H1 (cell line): ENCODE measurements at regions not wholly inside any gene's neighbourhood (a gene's known extent, or its start where the extent isn't known, plus 50 kb on each side); places are given as distances from the start of the nearest gene placed in this dataset.

Experiments used
- CTCF ChIA-PET: fragments of 300-600 bp; sonication (Branson Sonifier 250); formaldehyde crosslinking; loops from one replicate; lab custom pipeline; 2021; ENCODE audit not compliant: partially characterized antibody; lab: Charles Lee
- POLR2A ChIA-PET: fragments of 300-600 bp; sonication (Branson Sonifier 250); formaldehyde crosslinking; loops from one replicate; lab custom pipeline; 2021; ENCODE audit warnings: inconsistent platforms; ENCODE audit not compliant: partially characterized antibody; lab: Charles Lee
- DNase-seq, 2 experiments: peaks; one replicate each; pipeline versions ENCODE4 v3.0.0 to v3.0.0-alpha.2; 2010 to 2022; ENCODE audit warnings: low spot score in 2 of 2, low read depth in 1 of 2, mixed read lengths in 1 of 2
- FAIRE-seq: peaks from 2 replicates; lab custom pipeline; 2011; peaks lifted over from hg19 to GRCh38; lab: Jason Lieb, UNC
- H2AFZ ChIP-seq: 2 replicates; pipeline ENCODE4 v1.8.1; 2012; ENCODE audit warnings: low read length, inconsistent platforms
- H2AK5ac ChIP-seq: 2 replicates; pipeline ENCODE4 v1.6.1; 2013; ENCODE audit warnings: low read depth, low read length
- H2BK120ac ChIP-seq: replicated peaks from 2 replicates; pipeline ENCODE3; 2013; ENCODE audit warnings: low read depth, low read length, inconsistent platforms
- H2BK12ac ChIP-seq: 2 replicates; pipeline ENCODE4 v1.6.1; 2013; ENCODE audit warnings: low read depth, low read length
- H2BK15ac ChIP-seq: 2 replicates; pipeline ENCODE4 v1.6.1; 2013; ENCODE audit warnings: low read length
- H2BK20ac ChIP-seq: 2 replicates; pipeline ENCODE4 v1.6.1; 2013; ENCODE audit warnings: low read length
- H2BK5ac ChIP-seq: 2 replicates; pipeline ENCODE4 v1.6.1; 2013; ENCODE audit warnings: low read depth, low read length
- H3K14ac ChIP-seq: 2 replicates; pipeline ENCODE4 v1.6.1; 2013; ENCODE audit warnings: inconsistent platforms; ENCODE audit not compliant: insufficient read length
- H3K18ac ChIP-seq: 2 replicates; pipeline ENCODE4 v1.6.1; 2013; ENCODE audit warnings: low read length; ENCODE audit errors: extremely low read depth
- H3K23ac ChIP-seq: 2 replicates; pipeline ENCODE4 v1.6.1; 2013; ENCODE audit warnings: inconsistent platforms; ENCODE audit not compliant: insufficient read length
- H3K23me2 ChIP-seq: 2 replicates; pipeline ENCODE4 v1.6.1; 2013; ENCODE audit warnings: low read depth, low read length
- H3K27ac ChIP-seq: 2 replicates; pipeline ENCODE4 v1.6.1; 2011; ENCODE audit warnings: low read depth, low read length, inconsistent platforms
- H3K27me3 ChIP-seq, 4 experiments: replicated peaks in 1 of 4; 1 replicate in 1 of 4; 2 replicates in 3 of 4; pipeline versions ENCODE4 v1.6.1 to v1.8.1; 2011 to 2013; ENCODE audit warnings: low read length in 3 of 4, mild to moderate bottlenecking in 3 of 4, inconsistent platforms in 2 of 4, mixed read lengths in 2 of 4, moderate library complexity in 1 of 4; ENCODE audit not compliant: control insufficient read depth in 3 of 4, insufficient read depth in 3 of 4; ENCODE audit errors: extremely low read depth in 1 of 4
- H3K36me3 ChIP-seq, 4 experiments: 2 replicates each; pipeline versions ENCODE4 v1.6.1 to v1.8.1; 2011 to 2013; ENCODE audit warnings: mild to moderate bottlenecking in 4 of 4, low read length in 3 of 4, moderate library complexity in 2 of 4, control low read depth in 1 of 4, inconsistent platforms in 1 of 4; ENCODE audit not compliant: insufficient read depth in 4 of 4, control insufficient read depth in 2 of 4
- H3K4ac ChIP-seq: replicated peaks from 2 replicates; pipeline ENCODE3; 2013; ENCODE audit warnings: low read length, low read depth, mixed read lengths, inconsistent platforms; ENCODE audit not compliant: insufficient read length
- H3K4me1 ChIP-seq, 4 experiments: replicated peaks in 1 of 4; 1 replicate in 1 of 4; 2 replicates in 3 of 4; pipeline versions ENCODE4 v1.6.1 to v1.8.1; 2011 to 2013; ENCODE audit warnings: low read length in 3 of 4, inconsistent platforms in 2 of 4, mixed read lengths in 1 of 4; ENCODE audit not compliant: insufficient read depth in 4 of 4, control insufficient read depth in 3 of 4
- H3K4me2 ChIP-seq, 2 experiments: 2 replicates each; pipeline versions ENCODE4 v1.6.1 to v1.8.1; 2011 to 2013; ENCODE audit warnings: low read depth in 2 of 2, low read length in 2 of 2, control low read depth in 1 of 2, inconsistent platforms in 1 of 2, mild to moderate bottlenecking in 1 of 2; ENCODE audit not compliant: insufficient read depth in 1 of 2
- H3K4me3 ChIP-seq, 4 experiments: fragments of 200-600, 300-600 bp in 1 of 4; sonication (generic), shearing (Covaris generic), sonication (Bioruptor Twin) in 1 of 4; 2 replicates each; pipeline versions ENCODE4 v1.5.1 to v1.8.1; 2011 to 2016; ENCODE audit warnings: low read length in 4 of 4, low read depth in 3 of 4, control low read depth in 2 of 4, inconsistent platforms in 2 of 4, mild to moderate bottlenecking in 2 of 4, mixed read lengths in 1 of 4, moderate library complexity in 1 of 4; ENCODE audit not compliant: insufficient read depth in 2 of 4; ENCODE audit errors: extremely low read depth in 1 of 4
- H3K56ac ChIP-seq: replicated peaks from 2 replicates; pipeline ENCODE3; 2013; ENCODE audit warnings: low read depth, mild to moderate bottlenecking, mixed read lengths, low read length, inconsistent platforms; ENCODE audit not compliant: insufficient read length
- H3K79me1 ChIP-seq: 2 replicates; pipeline ENCODE4 v1.6.1; 2013; ENCODE audit warnings: low read depth, low read length, control low read depth
- H3K79me2 ChIP-seq, 2 experiments: 2 replicates each; pipeline versions ENCODE4 v1.6.1 to v1.8.1; 2012 to 2013; ENCODE audit warnings: low read length in 2 of 2, mild to moderate bottlenecking in 2 of 2, inconsistent platforms in 1 of 2; ENCODE audit not compliant: insufficient read depth in 2 of 2, control insufficient read depth in 1 of 2
- H3K9ac ChIP-seq, 4 experiments: replicated peaks in 1 of 4; 1 replicate in 1 of 4; 2 replicates in 3 of 4; pipeline versions ENCODE4 v1.6.1 to v1.8.1; 2011 to 2013; ENCODE audit warnings: low read depth in 3 of 4, low read length in 3 of 4, control low read depth in 2 of 4, mild to moderate bottlenecking in 2 of 4, moderate library complexity in 2 of 4, inconsistent platforms in 1 of 4; ENCODE audit errors: extremely low read depth in 1 of 4
- H3K9me3 ChIP-seq, 2 experiments: 2 replicates each; pipeline versions ENCODE4 v1.6.1 to v1.8.1; 2012 to 2013; ENCODE audit warnings: mild to moderate bottlenecking in 2 of 2, moderate library complexity in 2 of 2, control low read depth in 1 of 2, inconsistent platforms in 1 of 2, low read depth in 1 of 2, low read length in 1 of 2, mixed read lengths in 1 of 2; ENCODE audit not compliant: insufficient read depth in 2 of 2
- H4K20me1 ChIP-seq, 2 experiments: replicated peaks in 1 of 2; 2 replicates each; pipeline versions ENCODE3 to v1.8.1; 2011 to 2013; ENCODE audit warnings: inconsistent platforms in 2 of 2, low read length in 2 of 2, mild to moderate bottlenecking in 1 of 2; ENCODE audit not compliant: insufficient read depth in 2 of 2, control insufficient read depth in 1 of 2
- H4K5ac ChIP-seq: 2 replicates; pipeline ENCODE4 v1.6.1; 2013; ENCODE audit warnings: low read length, low read depth, mixed read lengths, inconsistent platforms; ENCODE audit not compliant: insufficient read length
- H4K8ac ChIP-seq: 2 replicates; pipeline ENCODE4 v1.8.0; 2013; ENCODE audit warnings: mild to moderate bottlenecking, moderate library complexity, low read length, inconsistent platforms; ENCODE audit not compliant: insufficient read depth; ENCODE audit errors: extremely low read depth
- H4K91ac ChIP-seq: replicated peaks from 2 replicates; pipeline ENCODE3; 2013; ENCODE audit warnings: low read length, mixed read lengths, inconsistent platforms; ENCODE audit not compliant: insufficient read length
- CBX5 ChIP-seq: fragments of 300-800, 300-1000 bp; sonication (generic); IDR thresholded peaks from 2 replicates; pipeline ENCODE4 v1.7.1; 2016; ENCODE audit warnings: antibody characterized with exemption, low read length, low read depth
- CHD1 ChIP-seq: IDR thresholded peaks from 2 replicates; pipeline ENCODE4 v1.6.1; 2012; ENCODE audit warnings: low read depth, low read length, improper control_type of control experiment
- NANOG ChIP-seq: IDR thresholded peaks from 2 replicates; pipeline ENCODE4 v1.6.1; 2011; ENCODE audit warnings: low read length, low read depth, mild to moderate bottlenecking, inconsistent platforms; ENCODE audit not compliant: insufficient read depth, poor library complexity, severe bottlenecking
- POU5F1 ChIP-seq: IDR thresholded peaks from 2 replicates; pipeline ENCODE4 v1.6.1; 2011; ENCODE audit warnings: low read depth, mild to moderate bottlenecking, low read length, moderate library complexity
- SIN3A ChIP-seq, 2 experiments: IDR thresholded peaks in 1 of 2; conservative IDR thresholded peaks in 1 of 2; 2 replicates each; pipeline ENCODE4 v1.6.1; 2011 to 2012; ENCODE audit warnings: low read length in 2 of 2, improper control_type of control experiment in 1 of 2, low read depth in 1 of 2, mild to moderate bottlenecking in 1 of 2
- SP2 ChIP-seq: IDR thresholded peaks from 2 replicates; pipeline ENCODE4 v1.6.1; 2012; ENCODE audit warnings: mild to moderate bottlenecking, low read length, inconsistent platforms
- SP4 ChIP-seq: IDR thresholded peaks from 2 replicates; pipeline ENCODE4 v1.6.1; 2012; ENCODE audit warnings: low read length, inconsistent platforms
- TAF1 ChIP-seq: IDR thresholded peaks from 2 replicates; pipeline ENCODE4 v1.6.1; 2011; ENCODE audit warnings: mild to moderate bottlenecking, low read depth, low read length
- TAF7 ChIP-seq: optimal IDR thresholded peaks from 2 replicates; pipeline ENCODE3; 2011; ENCODE audit warnings: low read depth, mild to moderate bottlenecking, inconsistent platforms, low read length, moderate library complexity, borderline replicate concordance
- WGBS, 2 experiments: shearing (Covaris generic) in 1 of 2; methylation state at CpG; one replicate each; pipeline versions ENCODE4 v1.1.6 to v1.1.7; 2013 to 2015; ENCODE audit warnings: low lambda C conversion rate in 2 of 2, mixed read lengths in 2 of 2, inconsistent platforms in 1 of 2, low coverage in 1 of 2, missing lambda C conversion rate in 1 of 2; ENCODE audit not compliant: insufficient replicate concordance in 2 of 2, insufficient coverage in 1 of 2, insufficient read length in 1 of 2; ENCODE audit errors: extremely low coverage in 1 of 2, missing lambda C conversion rate in 1 of 2; 5-methylcytosine and 5-hydroxymethylcytosine counted together

- Histone ChIP-seq H3K9me3 (no peaks in the 10 kb centered on the region), H3K4me2 (no peak overlapping the region), H3K23me2 (no peaks in the 10 kb centered on the region), H2BK5ac (no peak overlapping the region), H4K20me1 (no peaks in the 10 kb centered on the region), H3K27me3 (no peaks in the 10 kb centered on the region), H2BK120ac (no peak overlapping the region), H2BK15ac (no peak overlapping the region), H3K79me2 (no peaks in the 10 kb centered on the region), H3K9ac (no peak overlapping the region), H3K56ac (no peak overlapping the region), H3K27ac (no peak overlapping the region), H4K8ac (no peak overlapping the region), H3K4me1 (no peaks in the 10 kb centered on the region), H2BK20ac (no peak overlapping the region), H2AK5ac (no peak overlapping the region), H2BK12ac (no peak overlapping the region), H3K79me1 (no peaks in the 10 kb centered on the region), H3K23ac (no peak overlapping the region), H3K14ac (no peak overlapping the region), H3K4me3 (no peak overlapping the region), H4K91ac (no peak overlapping the region), H4K5ac (no peak overlapping the region), H3K18ac (no peak overlapping the region), H2AFZ (no peak overlapping the region), H3K36me3 (no peaks in the 10 kb centered on the region), H3K4ac (no peak overlapping the region)
- POLR2A ChIA-PET = no interaction called here
- no peak for TF ChIP-seq SIN3A (conservative IDR thresholded peaks at IDR 0.05 in 1 of 2, IDR thresholded peaks at IDR 0.05 in 1 of 2; ENCODE audit: low read depth in 1 of 2, low read length in 2 of 2)
- no peak for TF ChIP-seq SP2
- no peak for TF ChIP-seq NANOG
- TF ChIP-seq TAF7 = no peak
- TF ChIP-seq POU5F1 = no peak
- no peak for TF ChIP-seq TAF1
- no peak for TF ChIP-seq CHD1
- no peak for TF ChIP-seq SP4
- no peak for TF ChIP-seq CBX5
- DNase-seq (no peak), FAIRE-seq (no peak)
- whole genome bisulfite sequencing, 2 experiments = 94% methylated on average over 1 of the region's 1 CpG; no CpG with 5 or more reads in 1 of the 2 experiments
- CTCF ChIA-PET = interaction anchor here (1.0 to 1.2 kb wide), 2 partner anchors 104 to 184 kb away, joined by 3 to 4 read pairs; no protein-coding TSS in a partner anchor
Observed at GRCh38 chr4:179441596-179441995, 1999.4 kb upstream of the AGA start.
